OCI-LY3 (cell line): ENCODE measurements at regions not wholly inside any gene's neighbourhood (a gene's known extent, or its start where the extent isn't known, plus 50 kb on each side); places are given as distances from the start of the nearest gene placed in this dataset.

Source experiments
- CTCF ChIP-seq: fragments of 200-600, 300-600 bp; sonication (generic); IDR thresholded peaks from 2 replicates; pipeline ENCODE4 v1.5.1; 2014; ENCODE audit warnings: antibody characterized with exemption, low read length, low read depth
- EZH2phosphoT487 ChIP-seq: fragments of 200-600 bp; shearing (Covaris generic); IDR thresholded peaks from 2 replicates; pipeline ENCODE4 v1.6.1; 2018; ENCODE audit warnings: antibody characterized with exemption, mixed run types, low read depth

GRCh38 chr17:72407336-72407909 is 286.6 kb downstream of the SOX9 start:
- no peak for TF ChIP-seq CTCF
- TF ChIP-seq EZH2phosphoT487 = no peak
